GM18861 (cell line): ENCODE measurements at regions not wholly inside any gene's neighbourhood (a gene's known extent, or its start where the extent isn't known, plus 50 kb on each side); places are given as distances from the start of the nearest gene placed in this dataset.
A peak's percentile ranks its signal among the peaks of the same experiment; 100 is the strongest.

ENCODE experiments used
- ATAC-seq: cut with Tn5 transposase; IDR thresholded peaks from one replicate; pipeline ENCODE4 v1.9.1; 2021; ENCODE audit not compliant: unreplicated experiment

DNA sequence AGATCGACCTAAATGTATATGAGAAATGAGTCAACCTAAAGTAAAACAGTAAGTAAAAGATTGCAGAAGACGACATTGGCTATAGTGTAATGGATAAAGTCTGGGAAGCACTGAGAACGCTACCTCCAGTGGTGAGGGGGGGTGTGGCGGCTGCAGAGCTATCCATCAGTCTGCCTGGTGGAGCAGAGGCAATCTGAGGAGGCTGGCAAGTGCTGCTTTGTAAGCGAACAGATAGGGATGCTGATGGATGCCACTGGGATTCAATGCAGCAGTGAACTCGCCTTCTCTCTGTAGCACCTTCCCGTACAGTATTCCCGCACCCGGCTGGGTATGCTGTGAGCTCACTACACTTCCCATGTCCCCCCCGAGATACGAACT is 261.5 kb downstream of the NSG2 start:
- ATAC-seq: no peak

DNA sequence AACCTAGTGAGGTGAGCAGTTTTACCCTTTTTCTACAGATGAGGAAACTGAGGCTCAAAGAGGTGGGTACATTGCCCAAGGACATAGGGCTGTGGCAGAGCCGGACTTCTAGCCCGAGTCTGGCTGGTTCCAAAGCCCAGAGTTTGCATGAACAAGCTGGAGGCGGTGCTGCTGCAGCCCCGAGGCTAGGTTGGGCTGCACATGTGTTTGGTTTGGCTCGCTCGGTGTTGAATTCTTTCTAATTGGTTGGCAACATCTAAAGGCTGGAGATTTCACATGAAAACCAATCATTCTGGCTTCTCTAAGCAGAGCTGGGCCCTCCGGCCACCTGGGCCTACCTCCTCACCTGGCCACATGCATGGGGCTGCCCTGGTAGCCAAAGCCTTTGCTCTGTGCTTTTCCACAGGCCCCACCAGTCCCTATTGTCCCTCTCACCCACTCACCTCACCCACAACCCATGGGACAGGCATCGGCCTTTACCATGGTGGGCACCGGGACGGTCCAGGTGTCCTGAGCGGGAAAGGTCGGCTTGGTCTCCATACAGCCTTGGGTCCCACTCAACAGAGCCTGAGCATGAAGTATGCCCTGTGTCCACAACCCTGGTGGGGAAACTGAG is 262.3 kb downstream of the NSG2 start:
- no peak for ATAC-seq

DNA sequence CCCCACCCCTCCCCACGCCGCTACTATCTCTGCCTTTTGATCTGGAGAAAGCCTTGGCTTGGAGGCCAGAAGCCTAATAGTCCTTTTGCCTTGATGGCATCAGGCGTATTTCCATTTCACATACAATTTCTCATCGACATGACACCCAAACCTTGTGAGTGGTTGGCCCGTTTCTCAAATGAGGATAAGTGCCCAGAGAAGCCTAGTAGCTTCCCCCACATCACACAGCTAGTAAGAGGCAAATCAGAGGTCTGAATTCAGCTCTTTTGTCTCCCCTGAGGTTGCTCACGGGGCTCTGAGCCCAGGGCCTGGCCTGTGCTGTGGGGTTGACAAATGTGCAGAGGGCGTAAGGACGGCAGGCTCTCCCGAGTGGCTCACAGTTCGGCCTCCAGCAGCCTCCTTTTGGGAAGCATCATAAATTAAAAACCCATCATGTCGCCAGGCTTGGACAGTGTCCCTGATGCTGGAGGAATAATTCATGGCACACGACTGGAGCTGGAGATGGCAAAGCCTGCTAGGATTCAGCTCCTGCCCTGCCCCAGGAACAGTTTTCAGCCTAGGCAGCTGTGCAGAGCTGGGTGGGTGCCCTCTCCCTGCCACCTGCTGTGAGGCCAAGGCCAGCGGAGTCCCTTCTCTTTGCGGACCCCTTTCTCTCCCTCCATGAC is 263.8 kb downstream of the NSG2 start:
- no peak for ATAC-seq

DNA sequence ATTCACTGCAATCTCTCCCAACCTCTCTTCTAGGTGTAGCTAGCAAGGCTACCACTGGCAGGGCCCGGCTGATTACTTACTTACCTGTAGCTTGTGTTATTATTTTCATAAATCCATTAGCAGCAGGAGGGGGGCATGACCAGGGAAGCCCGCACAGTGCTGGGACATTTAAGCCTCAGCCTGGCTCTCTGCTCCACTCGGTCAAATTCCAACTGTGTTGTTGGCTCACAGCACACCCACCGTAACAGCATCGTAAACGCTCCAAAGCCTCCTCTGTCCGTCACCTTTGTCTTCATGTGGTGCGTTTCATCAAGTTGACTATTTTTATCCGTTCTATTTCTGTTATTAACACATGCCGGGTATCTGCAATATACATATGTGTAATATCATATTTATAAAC is 264.7 kb downstream of the NSG2 start:
- no peak for ATAC-seq

DNA sequence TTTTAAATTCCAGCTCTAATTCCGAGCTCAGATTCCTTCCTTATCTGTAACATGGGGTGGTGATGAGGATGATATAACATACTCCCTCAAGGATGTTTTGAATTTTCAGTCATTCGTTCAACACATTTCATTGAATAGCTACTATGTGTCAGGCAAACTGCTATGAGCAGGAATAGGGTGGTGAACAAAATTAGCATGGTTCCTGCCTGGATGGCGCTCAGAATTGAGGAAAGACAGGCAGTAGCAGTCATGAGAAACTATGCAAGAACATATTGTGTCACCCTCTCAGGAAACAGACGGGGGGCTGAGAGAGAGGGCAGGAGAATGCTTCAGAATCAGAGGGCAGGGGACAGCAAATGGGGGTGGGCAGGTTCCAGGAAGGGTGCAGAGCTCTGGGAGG is 265.2 kb downstream of the NSG2 start:
- no peak for ATAC-seq

DNA sequence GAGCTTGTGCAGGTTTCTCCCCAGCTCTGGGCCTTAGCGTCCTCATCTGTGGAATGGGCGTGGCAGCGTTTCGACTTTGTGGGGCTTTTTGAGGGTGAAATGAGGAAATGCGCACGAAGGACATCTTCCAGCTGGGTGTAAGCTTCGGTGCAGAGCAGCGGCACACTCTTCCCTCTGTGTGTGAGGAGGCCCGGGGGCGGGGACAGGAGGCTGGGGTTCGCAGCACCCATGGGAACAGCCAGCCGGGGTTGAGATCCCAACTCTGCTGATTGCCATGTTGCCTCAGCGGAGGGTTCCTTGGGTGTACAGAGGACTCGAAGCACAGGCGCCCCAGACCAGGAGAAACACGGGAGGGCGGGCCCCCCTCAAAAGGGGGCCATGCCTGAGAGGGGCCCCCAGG is 265.6 kb downstream of the NSG2 start:
- ATAC-seq: no peak

DNA sequence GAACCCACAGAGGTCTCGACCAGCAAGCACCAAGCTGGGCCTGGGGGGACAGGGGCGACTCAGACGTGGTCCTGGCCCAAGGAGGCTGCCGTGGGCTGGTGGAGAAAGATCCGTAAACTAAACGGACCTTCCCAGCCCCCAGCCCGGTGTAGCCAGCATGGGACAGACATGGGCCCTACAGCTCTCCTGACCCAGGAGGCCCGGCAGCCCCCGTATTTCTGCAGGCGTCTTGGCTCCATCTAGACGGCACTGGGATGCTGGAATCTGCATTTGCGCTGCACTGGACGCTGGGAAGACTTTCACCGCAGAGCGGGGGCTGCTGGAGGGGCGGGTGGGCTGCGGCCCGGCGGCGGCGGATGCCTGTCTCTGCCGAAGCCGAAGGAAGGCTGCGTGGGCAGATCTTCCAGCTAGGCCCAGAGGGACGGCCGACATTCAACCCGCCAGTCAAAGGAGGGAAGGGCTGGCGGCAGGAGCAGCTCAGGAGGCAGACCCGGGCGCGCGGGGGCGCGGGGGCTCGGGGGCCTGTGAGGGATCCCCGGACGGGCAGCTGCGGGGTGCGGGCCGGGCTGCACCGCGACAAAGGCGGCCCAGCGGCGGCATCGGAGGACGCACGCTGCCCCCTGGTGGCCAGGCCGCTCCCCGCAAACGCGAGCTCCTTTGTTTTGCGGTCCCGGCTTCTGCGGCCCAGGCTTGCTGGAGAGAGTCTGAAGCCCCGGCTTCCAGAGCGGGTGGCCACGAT is 266.2 kb downstream of the NSG2 start:
- ATAC-seq: peak; percentile 76

DNA sequence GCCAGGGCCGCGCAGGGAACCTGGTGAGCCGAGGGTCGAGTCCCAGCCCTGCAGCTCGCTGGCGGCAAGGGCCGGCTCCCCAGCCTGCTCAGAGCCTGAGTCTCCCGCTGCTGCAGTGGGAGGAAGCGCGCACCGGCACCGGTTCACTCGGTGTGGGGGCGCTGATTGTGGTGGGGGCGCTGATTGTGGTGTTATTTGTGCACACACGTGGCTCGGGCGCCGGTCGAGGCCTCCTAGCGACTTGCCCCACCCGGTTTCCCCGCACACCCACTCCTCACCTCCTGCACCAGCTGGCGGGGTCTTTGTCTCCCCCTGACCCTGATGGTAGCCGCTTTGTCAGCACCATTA is 266.7 kb downstream of the NSG2 start:
- no peak for ATAC-seq

DNA sequence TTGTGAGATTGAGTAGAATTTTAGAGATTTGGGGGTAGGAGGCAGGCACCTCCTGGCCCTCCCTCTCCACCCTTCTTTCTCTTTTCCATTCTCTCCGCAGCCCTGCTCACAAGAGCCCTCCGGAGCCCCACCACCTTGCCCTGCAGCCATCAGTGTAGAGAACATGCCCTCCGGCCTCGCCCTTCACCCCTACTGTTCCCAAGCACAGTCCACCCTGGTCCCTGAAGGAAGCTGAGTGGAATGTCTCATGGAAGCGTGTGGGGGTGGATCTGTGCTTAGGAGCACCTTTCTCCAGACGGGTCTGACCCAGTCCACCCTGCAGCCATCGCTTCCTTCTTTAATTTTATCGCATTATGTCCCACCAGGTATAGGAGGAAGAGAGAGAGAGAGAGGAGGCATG is 267.1 kb downstream of the NSG2 start:
- ATAC-seq: no peak

DNA sequence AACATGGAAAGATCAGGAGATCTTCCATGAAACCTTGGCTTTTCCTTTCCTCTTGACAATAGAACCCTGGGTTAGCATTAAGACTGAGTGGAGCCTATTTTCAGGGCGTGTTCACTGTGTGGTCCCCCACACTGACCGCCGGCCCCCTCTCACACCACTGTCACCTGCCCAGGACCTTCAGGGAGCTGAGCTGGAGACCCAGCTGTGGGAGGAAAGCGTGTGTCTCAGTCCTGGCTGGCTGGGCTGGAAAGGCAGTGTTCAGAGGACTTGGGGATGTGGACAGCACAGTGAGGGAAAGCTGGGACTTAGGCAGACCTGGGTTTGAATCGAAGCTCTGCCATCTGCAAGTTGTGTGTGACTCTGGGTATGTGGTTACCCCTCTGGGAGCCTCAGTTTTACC is 268.1 kb downstream of the NSG2 start:
- ATAC-seq: no peak

DNA sequence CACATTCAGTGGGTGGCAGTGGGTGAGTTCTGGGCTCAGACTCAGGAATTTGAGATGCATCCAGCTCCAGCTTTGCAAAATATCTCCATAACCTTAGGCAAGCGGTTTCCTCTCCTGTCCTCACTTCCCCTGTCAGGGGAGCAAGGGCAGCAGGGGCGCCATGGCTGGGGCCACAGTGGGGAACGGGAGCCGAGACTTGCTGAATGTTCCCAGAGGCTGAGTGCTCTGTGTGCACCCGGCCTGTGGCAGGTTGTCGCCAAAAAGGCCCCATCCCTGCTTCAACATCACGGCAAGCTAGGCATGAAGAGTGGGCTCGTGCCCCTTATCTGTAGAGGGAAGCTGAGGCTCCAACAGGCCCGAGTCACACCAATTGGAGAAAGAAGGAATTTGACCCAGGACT is 268.8 kb downstream of the NSG2 start:
- ATAC-seq: no peak

DNA sequence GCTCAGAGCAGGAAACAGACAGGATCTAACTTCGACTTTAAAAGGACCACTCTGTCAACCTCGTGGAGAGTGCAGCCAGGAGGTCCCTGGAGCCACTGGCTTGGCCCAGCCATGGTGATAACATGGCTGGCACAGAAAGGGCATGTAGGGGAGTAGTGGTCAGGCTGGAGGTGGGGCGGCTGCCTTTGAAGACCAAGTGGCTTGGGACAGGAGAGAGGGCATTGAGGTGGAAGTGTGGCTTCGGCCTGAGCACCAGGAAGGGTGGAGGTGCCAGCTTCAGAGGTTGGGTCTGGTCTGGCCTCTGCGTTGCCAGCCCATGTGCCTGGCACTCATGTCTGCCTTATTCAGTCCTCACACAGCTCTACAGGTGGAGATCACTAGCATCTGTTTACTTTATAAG is 270.0 kb downstream of the NSG2 start:
- no peak for ATAC-seq

DNA sequence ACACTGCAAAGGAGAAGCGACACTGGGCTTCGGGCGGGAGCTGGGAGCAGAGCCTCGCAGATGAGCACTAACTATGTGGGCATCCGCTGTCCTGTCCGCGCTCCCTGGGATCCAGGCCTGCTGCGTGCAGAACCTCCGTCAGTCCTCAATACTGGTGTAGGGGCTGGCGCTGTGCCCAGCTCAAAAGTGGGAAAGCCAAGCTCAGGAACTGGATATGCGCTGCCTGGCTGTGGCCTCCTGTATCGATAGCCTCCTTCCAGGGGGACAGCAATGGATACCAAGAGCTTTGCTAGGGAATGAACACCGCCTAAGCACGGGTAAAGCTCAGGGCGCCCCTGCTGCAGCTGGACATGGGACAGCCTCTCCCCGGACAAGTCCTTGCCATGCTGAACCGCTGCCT is 270.4 kb downstream of the NSG2 start:
- ATAC-seq: no peak

DNA sequence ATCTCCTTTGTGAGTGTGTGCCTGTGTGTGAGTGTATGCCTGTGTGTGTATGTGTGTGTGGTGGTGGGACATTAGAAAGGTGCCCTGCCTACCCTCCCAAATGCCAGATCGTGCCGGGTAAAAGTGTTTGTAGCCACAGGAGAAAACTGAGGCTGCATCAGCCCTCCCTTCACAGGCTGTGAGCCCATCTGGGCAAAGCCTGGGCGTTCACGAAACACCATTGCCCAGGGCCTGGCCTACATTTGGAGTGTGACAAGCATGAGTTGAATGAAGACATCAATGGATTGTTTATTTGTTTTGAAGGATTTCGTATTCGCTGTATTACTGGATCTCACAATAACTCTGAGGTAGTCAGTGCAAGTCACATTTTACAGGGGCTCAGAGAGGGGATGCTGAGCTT is 270.8 kb downstream of the NSG2 start:
- ATAC-seq: no peak

DNA sequence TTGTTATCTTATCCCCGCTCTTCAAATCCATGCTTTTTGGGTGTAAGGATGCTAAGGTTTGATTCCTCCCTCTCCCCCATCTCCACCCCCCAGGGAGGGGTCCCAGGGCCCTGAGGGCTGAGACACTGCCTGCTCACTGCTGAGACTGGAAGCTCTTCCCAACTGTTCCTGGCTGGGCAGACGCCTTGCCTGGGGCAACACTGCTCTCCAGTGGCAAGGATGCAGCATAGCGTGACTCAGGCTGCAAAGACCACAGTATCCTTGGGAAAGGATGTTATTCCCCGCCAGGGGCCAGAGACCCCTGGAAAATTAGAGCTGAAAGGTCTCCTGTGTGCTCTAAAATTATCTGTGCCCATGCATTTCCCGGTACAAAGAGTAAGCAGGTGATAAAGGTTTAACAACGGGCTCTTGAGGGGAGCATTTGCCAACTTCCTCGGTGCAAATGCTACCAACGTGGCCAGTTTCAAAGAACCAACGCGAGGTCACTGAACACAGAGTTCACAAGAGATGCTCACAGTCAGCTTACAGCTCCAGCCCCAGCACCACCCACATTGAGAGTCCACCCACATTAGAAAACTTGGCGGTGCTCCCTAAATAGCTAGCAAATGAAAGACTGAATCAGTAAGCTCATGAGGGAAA is 271.9 kb downstream of the NSG2 start:
- ATAC-seq: no peak

DNA sequence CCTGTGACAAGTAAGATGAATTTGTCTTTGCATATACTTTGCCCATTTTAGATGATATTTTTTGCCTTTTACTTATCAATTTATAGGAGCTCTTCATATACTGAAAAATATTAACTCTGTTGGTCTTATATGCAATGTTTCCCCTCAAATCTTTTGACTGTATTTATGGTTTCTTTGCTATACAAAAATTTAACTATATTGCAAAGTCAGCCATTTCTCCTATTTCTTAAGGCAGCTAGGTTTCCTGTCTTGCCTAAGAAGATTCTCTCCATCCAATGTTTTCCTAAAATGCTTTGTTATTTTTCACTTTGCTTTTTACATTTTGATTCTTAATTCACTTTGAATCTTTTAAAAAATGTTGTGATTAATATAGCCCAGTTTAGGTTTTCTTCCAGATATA is 273.1 kb downstream of the NSG2 start:
- no peak for ATAC-seq

DNA sequence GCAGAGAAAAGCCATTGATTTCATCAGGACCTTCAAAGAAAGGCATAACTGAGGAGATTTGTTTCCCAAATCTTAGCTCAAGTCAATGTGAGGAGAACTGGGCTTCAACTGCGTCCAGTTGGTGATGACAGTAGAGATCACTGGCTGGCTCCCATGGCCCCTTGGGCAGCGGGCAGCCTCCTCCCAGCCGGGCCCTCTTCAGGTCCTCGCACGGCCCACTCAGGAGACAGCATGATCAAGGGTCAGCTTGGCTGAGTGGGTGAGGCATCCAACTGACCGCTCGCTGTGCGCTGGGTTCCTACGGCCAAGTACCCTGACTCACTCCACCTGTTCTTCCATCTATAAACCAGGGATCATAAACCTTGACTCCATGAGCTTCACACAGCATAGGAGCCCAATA is 274.0 kb downstream of the NSG2 start:
- no peak for ATAC-seq

DNA sequence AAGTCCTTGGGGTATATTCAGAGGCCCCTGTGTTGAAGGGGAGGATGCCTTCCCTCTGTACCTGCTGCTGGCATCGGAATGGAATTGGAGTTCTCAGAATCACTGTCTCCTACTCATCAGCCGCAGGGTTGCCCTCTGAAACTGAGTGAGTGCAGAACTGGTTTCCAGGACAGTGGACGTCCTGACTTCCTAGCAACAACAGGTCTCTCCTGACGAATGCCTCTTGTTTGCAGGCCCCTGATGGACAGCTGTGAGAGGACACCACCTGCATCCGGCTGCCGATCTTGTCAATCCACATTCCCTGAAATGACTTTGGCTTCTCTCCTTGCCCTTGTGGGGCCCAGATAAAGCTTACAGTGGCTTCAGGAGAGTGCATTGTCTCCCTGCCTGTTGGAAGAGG is 274.5 kb downstream of the NSG2 start:
- no peak for ATAC-seq

DNA sequence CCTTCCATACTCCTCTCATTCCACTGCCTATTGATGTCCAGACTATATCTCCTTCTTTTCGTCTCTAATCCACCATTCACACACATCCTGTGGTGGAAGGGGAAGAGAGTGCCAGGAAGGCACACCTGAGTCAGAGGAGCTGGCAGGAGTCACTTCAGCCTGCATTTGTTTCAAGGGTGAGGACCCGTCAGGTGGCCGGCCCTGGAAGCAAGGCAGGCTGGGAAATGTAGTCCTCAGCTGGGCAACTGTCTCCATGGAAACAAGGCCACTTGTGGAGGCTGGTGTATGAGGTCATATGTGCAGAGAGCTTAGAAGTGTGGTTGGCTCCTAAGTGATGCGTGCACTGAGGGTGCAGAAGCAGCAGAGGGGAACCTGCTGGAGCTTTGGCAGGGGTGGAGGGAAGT is 278.4 kb downstream of the NSG2 start:
- ATAC-seq: no peak

DNA sequence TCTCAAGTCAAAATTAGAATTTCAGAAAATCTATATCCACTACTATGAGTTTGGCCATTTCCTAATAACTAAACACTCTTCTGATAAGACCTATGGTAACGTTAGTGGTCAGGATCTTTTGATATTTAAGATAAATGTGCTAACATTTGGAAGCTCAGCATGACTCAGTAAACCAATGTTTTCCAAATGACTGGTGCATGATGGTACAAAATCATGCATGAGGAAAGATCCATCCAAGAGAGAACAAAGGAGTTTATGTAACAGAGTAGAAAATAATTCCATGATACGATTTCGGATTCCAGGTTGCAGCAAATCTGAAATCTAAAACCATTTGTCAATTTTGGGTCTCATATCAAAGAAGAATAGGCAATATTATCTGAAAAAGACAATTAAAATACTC is 279.2 kb downstream of the NSG2 start:
- no peak for ATAC-seq

DNA sequence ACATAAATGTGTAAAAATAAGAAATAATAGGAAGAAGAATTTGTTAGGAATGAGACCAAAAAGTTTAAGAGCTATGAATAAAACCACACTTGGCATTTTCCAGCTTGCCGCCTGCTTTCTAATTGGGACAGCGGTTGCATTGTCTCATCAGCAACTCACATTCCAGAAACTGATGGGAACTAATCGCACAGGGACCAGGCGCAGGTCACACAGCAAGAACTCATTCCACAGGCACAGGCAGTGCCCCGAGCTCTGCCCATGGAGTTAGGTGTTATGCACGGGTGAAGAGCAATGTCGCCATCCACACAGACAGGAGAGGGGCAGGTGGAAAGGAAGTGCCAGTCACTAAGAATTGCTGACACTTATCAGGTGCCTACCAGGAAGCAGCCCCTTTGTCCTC is 279.9 kb downstream of the NSG2 start:
- no peak for ATAC-seq

DNA sequence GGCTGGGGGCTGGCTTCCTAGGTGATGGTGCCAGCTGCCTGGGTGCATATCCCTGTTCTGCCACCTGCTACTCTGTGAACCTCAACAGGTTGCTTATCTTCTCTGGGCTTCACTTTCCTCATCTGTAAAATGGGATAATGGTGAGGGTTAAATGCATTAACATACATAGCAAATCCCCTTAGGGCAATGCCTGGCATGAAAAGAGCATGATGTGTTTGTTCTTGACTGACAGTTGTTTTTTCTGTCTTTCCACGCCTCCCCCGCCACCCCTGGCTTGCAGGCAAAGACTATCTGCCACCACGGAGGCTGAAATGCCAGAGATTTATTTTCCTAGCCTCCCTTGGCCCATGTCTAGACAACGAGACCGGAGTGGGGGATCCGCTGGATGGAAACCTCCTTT is 280.5 kb downstream of the NSG2 start:
- ATAC-seq: no peak
